ENCODE measurements at regions not wholly inside any gene's neighbourhood (a gene's known extent, or its start where the extent isn't known, plus 50 kb on each side); places are given as distances from the start of the nearest gene placed in this dataset.

DNA sequence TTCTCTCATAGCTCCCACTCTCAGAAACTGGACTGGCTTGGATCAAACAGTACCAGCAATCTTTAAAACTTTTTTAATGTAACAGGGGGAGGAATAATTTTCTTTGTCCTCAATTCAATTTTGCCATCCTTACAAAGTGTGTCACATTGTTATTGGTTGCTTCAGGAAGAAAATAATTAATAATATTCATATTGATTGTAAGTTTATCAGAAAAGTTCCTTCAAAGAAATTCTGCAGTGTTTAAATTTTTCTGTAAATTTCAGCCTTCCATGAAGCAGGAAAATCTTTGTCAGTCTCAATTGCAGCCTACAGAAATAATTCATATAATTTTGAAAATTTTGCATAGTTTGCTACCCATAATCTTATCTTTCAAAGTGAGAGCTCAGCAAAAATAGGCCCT lies 1119.1 kb upstream of the ATXN7L3B start:
- Histone ChIP-seq H4K20me1 (ENCODE audit: insufficient read depth) (no peaks in the 10 kb centered on the region), H3K4me3 (ENCODE audit: low read length) (no peak overlapping the region), H3F3A (ENCODE audit: insufficient read depth, low read length, poor library complexity, severe bottlenecking) (no peaks in the 10 kb centered on the region), H3K79me2 (replicated peaks; ENCODE audit: insufficient read depth, low read length) (no peaks in the 10 kb centered on the region), H3K9me3 (ENCODE audit: low read length) (no peaks in the 10 kb centered on the region), H3K9ac (ENCODE audit: low read length) (no peak overlapping the region), H3K36me3 (ENCODE audit: insufficient read depth, low read length) (no peaks in the 10 kb centered on the region), H3K4me2 (ENCODE audit: low read length) (no peak overlapping the region), H2AFZ (ENCODE audit: low read depth, low read length) (no peak overlapping the region), H3K27me3 (ENCODE audit: insufficient read depth, low read depth, low read length) (no peaks in the 10 kb centered on the region), H3K9me2 (ENCODE audit: insufficient read depth, low read length) (no peaks in the 10 kb centered on the region), H3K27ac (ENCODE audit: low read length) (no peak overlapping the region)
- TF ChIP-seq MXI1 (conservative IDR thresholded peaks at IDR 0.05; ENCODE audit: poor library complexity, severe bottlenecking) (no peak), TAF1 (IDR thresholded peaks at IDR 0.05; ENCODE audit: low read depth) (no peak), SMC3 (conservative IDR thresholded peaks at IDR 0.05; ENCODE audit: poor library complexity) (no peak), POLR2AphosphoS5 (IDR thresholded peaks at IDR 0.05) (no peak), EZH2 (IDR thresholded peaks at IDR 0.05; ENCODE audit: borderline replicate concordance, insufficient read depth, low read length, poor library complexity, severe bottlenecking) (no peak), EP300 (conservative IDR thresholded peaks at IDR 0.05; ENCODE audit: poor library complexity, severe bottlenecking) (no peak), RAD21 (conservative IDR thresholded peaks at IDR 0.05) (no peak)
- TF ChIP-seq, protein P1, sequence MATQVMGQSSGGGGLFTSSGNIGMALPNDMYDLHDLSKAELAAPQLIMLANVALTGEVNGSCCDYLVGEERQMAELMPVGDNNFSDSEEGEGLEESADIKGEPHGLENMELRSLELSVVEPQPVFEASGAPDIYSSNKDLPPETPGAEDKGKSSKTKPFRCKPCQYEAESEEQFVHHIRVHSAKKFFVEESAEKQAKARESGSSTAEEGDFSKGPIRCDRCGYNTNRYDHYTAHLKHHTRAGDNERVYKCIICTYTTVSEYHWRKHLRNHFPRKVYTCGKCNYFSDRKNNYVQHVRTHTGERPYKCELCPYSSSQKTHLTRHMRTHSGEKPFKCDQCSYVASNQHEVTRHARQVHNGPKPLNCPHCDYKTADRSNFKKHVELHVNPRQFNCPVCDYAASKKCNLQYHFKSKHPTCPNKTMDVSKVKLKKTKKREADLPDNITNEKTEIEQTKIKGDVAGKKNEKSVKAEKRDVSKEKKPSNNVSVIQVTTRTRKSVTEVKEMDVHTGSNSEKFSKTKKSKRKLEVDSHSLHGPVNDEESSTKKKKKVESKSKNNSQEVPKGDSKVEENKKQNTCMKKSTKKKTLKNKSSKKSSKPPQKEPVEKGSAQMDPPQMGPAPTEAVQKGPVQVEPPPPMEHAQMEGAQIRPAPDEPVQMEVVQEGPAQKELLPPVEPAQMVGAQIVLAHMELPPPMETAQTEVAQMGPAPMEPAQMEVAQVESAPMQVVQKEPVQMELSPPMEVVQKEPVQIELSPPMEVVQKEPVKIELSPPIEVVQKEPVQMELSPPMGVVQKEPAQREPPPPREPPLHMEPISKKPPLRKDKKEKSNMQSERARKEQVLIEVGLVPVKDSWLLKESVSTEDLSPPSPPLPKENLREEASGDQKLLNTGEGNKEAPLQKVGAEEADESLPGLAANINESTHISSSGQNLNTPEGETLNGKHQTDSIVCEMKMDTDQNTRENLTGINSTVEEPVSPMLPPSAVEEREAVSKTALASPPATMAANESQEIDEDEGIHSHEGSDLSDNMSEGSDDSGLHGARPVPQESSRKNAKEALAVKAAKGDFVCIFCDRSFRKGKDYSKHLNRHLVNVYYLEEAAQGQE (IDR thresholded peaks at IDR 0.05; ENCODE audit: borderline replicate concordance) = no peak
- TF ChIP-seq, protein P2, sequence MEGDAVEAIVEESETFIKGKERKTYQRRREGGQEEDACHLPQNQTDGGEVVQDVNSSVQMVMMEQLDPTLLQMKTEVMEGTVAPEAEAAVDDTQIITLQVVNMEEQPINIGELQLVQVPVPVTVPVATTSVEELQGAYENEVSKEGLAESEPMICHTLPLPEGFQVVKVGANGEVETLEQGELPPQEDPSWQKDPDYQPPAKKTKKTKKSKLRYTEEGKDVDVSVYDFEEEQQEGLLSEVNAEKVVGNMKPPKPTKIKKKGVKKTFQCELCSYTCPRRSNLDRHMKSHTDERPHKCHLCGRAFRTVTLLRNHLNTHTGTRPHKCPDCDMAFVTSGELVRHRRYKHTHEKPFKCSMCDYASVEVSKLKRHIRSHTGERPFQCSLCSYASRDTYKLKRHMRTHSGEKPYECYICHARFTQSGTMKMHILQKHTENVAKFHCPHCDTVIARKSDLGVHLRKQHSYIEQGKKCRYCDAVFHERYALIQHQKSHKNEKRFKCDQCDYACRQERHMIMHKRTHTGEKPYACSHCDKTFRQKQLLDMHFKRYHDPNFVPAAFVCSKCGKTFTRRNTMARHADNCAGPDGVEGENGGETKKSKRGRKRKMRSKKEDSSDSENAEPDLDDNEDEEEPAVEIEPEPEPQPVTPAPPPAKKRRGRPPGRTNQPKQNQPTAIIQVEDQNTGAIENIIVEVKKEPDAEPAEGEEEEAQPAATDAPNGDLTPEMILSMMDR (IDR thresholded peaks at IDR 0.05; ENCODE audit: poor library complexity, severe bottlenecking) = no peak

DNA sequence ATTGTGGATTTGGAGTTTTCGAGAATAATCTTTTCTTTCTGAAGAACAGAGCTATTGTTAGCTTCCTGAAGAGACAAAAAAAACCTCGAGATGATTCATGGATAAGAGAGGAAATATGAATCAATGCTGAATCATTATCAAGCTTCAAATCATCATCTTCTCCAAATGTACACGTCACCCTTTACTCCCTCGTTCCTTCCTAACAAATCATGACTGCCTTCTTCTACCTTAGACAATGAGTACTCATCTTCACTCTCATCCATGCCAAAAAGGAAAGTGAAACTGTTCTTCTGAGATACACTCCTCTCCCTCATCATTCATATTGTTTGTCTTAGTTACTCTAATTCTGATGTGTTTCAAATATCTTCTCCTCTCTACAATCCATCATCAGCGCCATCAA lies 1115.8 kb upstream of the ATXN7L3B start:
- no peaks in the 10 kb centered on the region for H4K20me1 ChIP-seq (ENCODE audit: insufficient read depth)
- H3F3A ChIP-seq (ENCODE audit: insufficient read depth, low read length, poor library complexity, severe bottlenecking) = no peaks in the 10 kb centered on the region
- H2AFZ ChIP-seq (ENCODE audit: low read depth, low read length) = no peak overlapping the region
- no peak overlapping the region for H3K27ac ChIP-seq (ENCODE audit: low read length)
- H3K36me3 ChIP-seq (ENCODE audit: insufficient read depth, low read length) = no peaks in the 10 kb centered on the region
- no peak overlapping the region for H3K4me3 ChIP-seq (ENCODE audit: low read length)
- H3K79me2 ChIP-seq (replicated peaks; ENCODE audit: insufficient read depth, low read length) = no peaks in the 10 kb centered on the region
- no peak overlapping the region for H3K4me2 ChIP-seq (ENCODE audit: low read length)
- no peaks in the 10 kb centered on the region for H3K9me2 ChIP-seq (ENCODE audit: insufficient read depth, low read length)
- TF ChIP-seq EP300 (conservative IDR thresholded peaks at IDR 0.05; ENCODE audit: poor library complexity, severe bottlenecking) (no peak), EZH2 (IDR thresholded peaks at IDR 0.05; ENCODE audit: borderline replicate concordance, insufficient read depth, low read length, poor library complexity, severe bottlenecking) (no peak), RAD21 (conservative IDR thresholded peaks at IDR 0.05) (no peak), TAF1 (IDR thresholded peaks at IDR 0.05; ENCODE audit: low read depth) (no peak), SMC3 (conservative IDR thresholded peaks at IDR 0.05; ENCODE audit: poor library complexity) (no peak), MXI1 (conservative IDR thresholded peaks at IDR 0.05; ENCODE audit: poor library complexity, severe bottlenecking) (no peak), POLR2AphosphoS5 (IDR thresholded peaks at IDR 0.05) (no peak)
- TF ChIP-seq, protein P1 (IDR thresholded peaks at IDR 0.05; ENCODE audit: borderline replicate concordance) = no peak
- TF ChIP-seq, protein P2 (IDR thresholded peaks at IDR 0.05; ENCODE audit: poor library complexity, severe bottlenecking) = no peak
- no peaks in the 10 kb centered on the region for H3K9me3 ChIP-seq (ENCODE audit: low read length)
- H3K9ac ChIP-seq (ENCODE audit: low read length) = no peak overlapping the region
- H3K27me3 ChIP-seq (ENCODE audit: insufficient read depth, low read depth, low read length) = no peaks in the 10 kb centered on the region

All from neural cell (in vitro differentiated cells).